GM12892 (cell line): ENCODE measurements at regions not wholly inside any gene's neighbourhood (a gene's known extent, or its start where the extent isn't known, plus 50 kb on each side); places are given as distances from the start of the nearest gene placed in this dataset.

Experiments used
- DNase-seq: peaks from one replicate; pipeline ENCODE4 v3.0.0; 2011; ENCODE audit not compliant: insufficient read length
- FAIRE-seq: peaks from 2 replicates; lab custom pipeline; 2011; peaks lifted over from hg19 to GRCh38; lab: Jason Lieb, UNC
- POLR2A ChIP-seq: IDR thresholded peaks from 2 replicates; pipeline ENCODE4 v1.6.1; 2011; ENCODE audit warnings: low read depth, low read length, control low read depth
- POLR2AphosphoS5 ChIP-seq: IDR thresholded peaks from 2 replicates; pipeline ENCODE4 v1.6.1; 2011; ENCODE audit warnings: low read depth, low read length, control low read depth
- TAF1 ChIP-seq: IDR thresholded peaks from 2 replicates; pipeline ENCODE4 v1.6.1; 2011; ENCODE audit warnings: low read depth, mild to moderate bottlenecking, control low read depth, low read length, borderline replicate concordance

- FAIRE-seq = no peak
- no peak for TF ChIP-seq TAF1
- TF ChIP-seq POLR2A = no peak
- TF ChIP-seq POLR2AphosphoS5 = no peak
- no peak for DNase-seq
These were observed 122.0 kb upstream of the MAFB start for GRCh38 chr20:40811004-40811403.

GRCh38 chr20:40811660-40812414 lies 122.8 kb upstream of the MAFB start:
- no peak for DNase-seq
- FAIRE-seq = no peak
- no peak for TF ChIP-seq TAF1
- TF ChIP-seq POLR2A = no peak

- DNase-seq (no peak), FAIRE-seq (no peak)
- no peak for TF ChIP-seq POLR2A
- TF ChIP-seq POLR2AphosphoS5 = no peak
- no peak for TF ChIP-seq TAF1
These were observed 123.4 kb upstream of the MAFB start for GRCh38 chr20:40812415-40812925.

- TF ChIP-seq TAF1 = no peak
- no peak for TF ChIP-seq POLR2A
- TF ChIP-seq POLR2AphosphoS5 = no peak
- no peak for FAIRE-seq
- no peak for DNase-seq
These were observed 124.0 kb upstream of the MAFB start for GRCh38 chr20:40813029-40813431.

GRCh38 chr20:40813708-40814630 lies 124.9 kb upstream of the MAFB start:
- TF ChIP-seq TAF1 (no peak), POLR2AphosphoS5 (no peak)
- FAIRE-seq (no peak), DNase-seq (no peak)

- no peak for FAIRE-seq
- DNase-seq = no peak
- no peak for TF ChIP-seq POLR2A
- TF ChIP-seq TAF1 = no peak
- no peak for TF ChIP-seq POLR2AphosphoS5
These were observed 125.6 kb upstream of the MAFB start for GRCh38 chr20:40814631-40814960.

- FAIRE-seq (no peak), DNase-seq (no peak)
- no peak for TF ChIP-seq POLR2A
- TF ChIP-seq TAF1 = no peak
- no peak for TF ChIP-seq POLR2AphosphoS5
These were observed 126.4 kb upstream of the MAFB start for GRCh38 chr20:40815156-40816038.

- no peak for FAIRE-seq
- TF ChIP-seq POLR2AphosphoS5 (no peak), POLR2A (no peak), TAF1 (no peak)
- no peak for DNase-seq
These were observed 127.0 kb upstream of the MAFB start for GRCh38 chr20:40816039-40816352.

GRCh38 chr20:40821429-40821828 lies 132.4 kb upstream of the MAFB start:
- FAIRE-seq (no peak), DNase-seq (no peak)
- TF ChIP-seq POLR2A (no peak), TAF1 (no peak), POLR2AphosphoS5 (no peak)

- FAIRE-seq = no peak
- no peak for DNase-seq
- TF ChIP-seq TAF1 = no peak
- no peak for TF ChIP-seq POLR2A
- no peak for TF ChIP-seq POLR2AphosphoS5
These were observed 137.7 kb upstream of the MAFB start for GRCh38 chr20:40826699-40827098.

GRCh38 chr20:40835321-40835720 lies 146.3 kb upstream of the MAFB start:
- no peak for FAIRE-seq
- TF ChIP-seq TAF1 (no peak), POLR2A (no peak), POLR2AphosphoS5 (no peak)
- DNase-seq = no peak

- DNase-seq (no peak), FAIRE-seq (no peak)
- TF ChIP-seq POLR2AphosphoS5 (no peak), TAF1 (no peak), POLR2A (no peak)
These were observed 149.5 kb upstream of the MAFB start for GRCh38 chr20:40838509-40838908.
